IPS-18a (cell line): ENCODE measurements at regions not wholly inside any gene's neighbourhood (a gene's known extent, or its start where the extent isn't known, plus 50 kb on each side); places are given as distances from the start of the nearest gene placed in this dataset.

Experiments
- H3K27ac ChIP-seq: one replicate; pipeline ENCODE4 v1.5.1; 2013; ENCODE audit warnings: low read length
- H3K27me3 ChIP-seq: one replicate; pipeline ENCODE4 v1.6.1; 2013; ENCODE audit warnings: mild to moderate bottlenecking, low read length; ENCODE audit not compliant: control insufficient read depth, insufficient read depth
- H3K36me3 ChIP-seq: one replicate; pipeline ENCODE4 v1.6.1; 2013; ENCODE audit warnings: low read depth, low read length; ENCODE audit not compliant: control insufficient read depth
- H3K4me1 ChIP-seq: one replicate; pipeline ENCODE4 v1.6.1; 2013; ENCODE audit warnings: low read depth, low read length; ENCODE audit not compliant: control insufficient read depth
- H3K4me3 ChIP-seq: one replicate; pipeline ENCODE4 v1.5.1; 2013; ENCODE audit warnings: low read length
- H3K9ac ChIP-seq: one replicate; pipeline ENCODE4 v1.6.1; 2013; ENCODE audit warnings: mild to moderate bottlenecking, low read length, moderate library complexity
- H3K9me3 ChIP-seq: one replicate; pipeline ENCODE4 v1.6.1; 2013; ENCODE audit warnings: low read depth, low read length; ENCODE audit not compliant: control insufficient read depth

DNA sequence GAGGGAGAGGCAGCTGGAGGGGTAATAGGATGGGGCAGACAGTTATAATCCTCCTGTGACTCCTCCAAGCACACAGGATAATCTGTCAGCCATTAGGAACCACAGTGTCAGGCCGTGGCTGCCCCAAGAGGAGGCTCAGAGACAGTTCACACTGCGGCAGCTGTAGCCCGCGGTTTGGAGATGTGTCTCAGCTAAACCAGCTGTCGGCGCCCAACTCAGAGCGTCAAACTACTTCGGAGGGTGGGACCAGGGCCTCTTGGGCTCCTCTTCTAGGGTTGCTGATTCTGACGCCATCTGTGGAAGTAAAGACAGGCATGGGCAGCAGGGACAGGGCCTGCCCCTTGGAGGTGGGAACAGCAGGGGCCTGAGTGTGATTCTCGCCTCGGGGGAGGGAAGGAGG is 309.8 kb downstream of the CDC5L start:
- Histone ChIP-seq H3K36me3 (no peaks in the 10 kb centered on the region), H3K4me1 (peaks cover 5% of the 10 kb centered on the region), H3K27me3 (no peaks in the 10 kb centered on the region), H3K9me3 (no peaks in the 10 kb centered on the region), H3K9ac (no peak overlapping the region), H3K4me3 (no peak overlapping the region), H3K27ac (no peak overlapping the region)

DNA sequence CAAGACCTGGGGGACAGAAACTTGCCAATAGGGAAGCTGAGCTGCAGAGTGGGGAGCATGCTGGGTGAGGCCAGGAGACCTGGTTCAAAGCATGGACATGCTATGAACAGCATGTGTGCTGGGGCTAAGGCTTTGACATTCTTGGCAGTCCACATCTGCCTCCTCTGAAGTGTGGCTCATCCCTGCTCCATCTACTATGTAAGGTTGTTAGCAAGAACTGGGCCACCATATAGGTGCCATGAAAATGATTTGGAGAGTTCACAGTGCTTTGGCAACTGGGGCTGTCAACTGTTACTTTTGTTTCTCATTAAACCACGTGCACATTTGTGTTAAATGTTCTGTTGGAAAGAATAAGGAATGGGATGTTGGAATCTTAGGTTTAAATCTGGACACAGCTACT is 311.1 kb downstream of the CDC5L start:
- Histone ChIP-seq H3K36me3 (no peaks in the 10 kb centered on the region), H3K4me1 (peaks cover 5% of the 10 kb centered on the region)

DNA sequence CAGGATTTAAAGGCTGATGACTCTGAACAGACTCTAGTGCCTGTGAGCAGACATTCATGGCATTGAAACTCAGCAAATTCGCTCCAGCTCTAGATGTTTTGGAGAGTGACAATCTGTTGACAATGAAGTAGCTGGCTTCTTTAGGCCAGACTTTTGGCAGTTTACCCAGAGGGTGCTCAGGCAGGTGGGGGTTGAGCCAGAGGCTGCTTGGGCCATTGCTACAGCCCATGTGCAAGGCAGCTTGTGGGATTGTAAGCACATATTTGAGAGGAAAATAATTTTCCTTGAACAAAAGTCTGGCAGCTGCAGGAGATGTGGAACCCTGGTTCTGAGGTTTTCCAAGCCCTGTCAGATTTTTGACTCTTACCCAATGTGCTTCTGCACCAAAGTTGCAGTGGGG is 311.6 kb downstream of the CDC5L start:
- H3K36me3 ChIP-seq = no peaks in the 10 kb centered on the region
- no peaks in the 10 kb centered on the region for H3K27me3 ChIP-seq
- H3K4me3 ChIP-seq = no peak overlapping the region
- peaks cover 5% of the 10 kb centered on the region for H3K4me1 ChIP-seq
- no peaks in the 10 kb centered on the region for H3K9me3 ChIP-seq
- no peak overlapping the region for H3K9ac ChIP-seq
- no peak overlapping the region for H3K27ac ChIP-seq

More for the DNA sequence above, 311.1 kb downstream of the CDC5L start:
- Histone ChIP-seq H3K9me3 (no peaks in the 10 kb centered on the region), H3K27ac (no peak overlapping the region), H3K4me3 (no peak overlapping the region), H3K9ac (no peak overlapping the region), H3K27me3 (no peaks in the 10 kb centered on the region)

DNA sequence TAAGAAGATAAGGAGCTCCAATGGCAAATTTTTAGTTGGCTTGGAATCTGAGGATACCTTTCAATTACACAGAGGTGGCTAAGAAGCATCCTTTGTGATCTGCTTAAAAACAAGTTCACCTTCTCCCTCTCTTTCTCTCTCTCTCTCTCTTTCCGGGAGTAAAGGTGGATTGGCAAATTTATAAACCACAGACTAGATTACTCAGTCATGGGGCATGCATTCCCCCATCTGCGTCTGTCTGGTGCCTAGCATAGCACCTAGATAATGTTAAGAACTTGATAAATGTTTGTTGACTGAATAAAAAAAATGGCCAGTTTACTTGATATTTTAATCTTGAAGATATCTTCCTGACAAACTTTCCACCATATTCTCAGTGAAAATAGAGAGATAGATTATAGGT is 312.3 kb downstream of the CDC5L start:
- H3K9ac ChIP-seq = no peak overlapping the region
- no peak overlapping the region for H3K4me3 ChIP-seq
- no peaks in the 10 kb centered on the region for H3K9me3 ChIP-seq
- H3K27ac ChIP-seq = no peak overlapping the region
- H3K4me1 ChIP-seq = peaks cover 5% of the 10 kb centered on the region
- H3K36me3 ChIP-seq = no peaks in the 10 kb centered on the region
- no peaks in the 10 kb centered on the region for H3K27me3 ChIP-seq

DNA sequence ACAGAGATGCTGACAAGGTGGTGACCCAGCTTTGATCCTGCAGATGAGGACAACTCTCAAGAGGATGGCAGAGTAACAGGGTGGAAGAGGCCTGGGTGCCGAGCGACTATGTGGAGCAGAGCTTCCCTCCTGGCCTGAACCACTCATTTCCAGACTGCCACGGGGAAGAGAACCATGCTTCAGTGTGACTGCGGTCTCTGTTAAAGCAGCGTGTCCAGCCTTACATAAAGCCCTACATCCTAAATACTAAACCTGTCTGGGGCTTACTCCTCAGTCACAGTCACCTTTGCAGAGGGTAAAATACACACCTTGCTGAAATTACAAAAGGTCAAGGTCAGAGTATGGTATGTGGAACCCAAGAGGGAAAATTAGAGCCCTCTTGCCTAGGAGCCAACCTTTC is 312.9 kb downstream of the CDC5L start:
- no peaks in the 10 kb centered on the region for H3K36me3 ChIP-seq
- H3K27ac ChIP-seq = no peak overlapping the region
- no peak overlapping the region for H3K9ac ChIP-seq
- H3K4me1 ChIP-seq = peaks cover 5% of the 10 kb centered on the region
- H3K4me3 ChIP-seq = no peak overlapping the region
- no peaks in the 10 kb centered on the region for H3K27me3 ChIP-seq
- H3K9me3 ChIP-seq = no peaks in the 10 kb centered on the region

DNA sequence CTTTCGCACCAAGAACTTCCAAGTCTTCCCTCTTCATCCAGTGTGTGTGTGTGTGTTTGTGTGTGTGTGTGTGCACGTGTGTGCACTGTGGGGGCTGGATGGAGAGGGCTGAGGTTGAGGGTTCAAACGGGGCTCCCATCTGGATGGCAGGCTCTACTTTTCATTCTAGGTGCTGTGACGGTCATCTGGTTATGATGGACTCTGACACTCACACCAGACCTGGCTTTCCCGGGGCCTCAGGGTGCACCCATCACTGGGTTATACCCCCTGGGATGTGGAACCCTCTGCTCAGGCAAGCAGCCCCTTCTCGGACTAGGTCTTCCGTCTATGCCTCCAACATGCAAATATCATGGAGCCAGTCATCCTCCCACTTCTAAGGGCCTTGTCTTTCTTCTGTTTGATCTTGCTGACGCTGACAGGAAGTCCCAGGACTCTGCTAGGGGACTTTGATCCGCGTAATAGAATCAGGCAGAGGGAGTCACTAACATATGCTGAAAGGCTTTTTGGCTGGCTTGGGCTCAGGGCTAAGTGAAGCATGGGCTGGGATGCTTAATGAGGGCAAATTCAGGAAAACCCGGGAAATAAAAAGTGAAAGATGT is 313.6 kb downstream of the CDC5L start:
- Histone ChIP-seq H3K9ac (no peak overlapping the region), H3K27ac (no peak overlapping the region), H3K4me3 (no peak overlapping the region), H3K27me3 (no peaks in the 10 kb centered on the region), H3K36me3 (no peaks in the 10 kb centered on the region), H3K4me1 (peaks cover 5% of the 10 kb centered on the region), H3K9me3 (no peaks in the 10 kb centered on the region)

DNA sequence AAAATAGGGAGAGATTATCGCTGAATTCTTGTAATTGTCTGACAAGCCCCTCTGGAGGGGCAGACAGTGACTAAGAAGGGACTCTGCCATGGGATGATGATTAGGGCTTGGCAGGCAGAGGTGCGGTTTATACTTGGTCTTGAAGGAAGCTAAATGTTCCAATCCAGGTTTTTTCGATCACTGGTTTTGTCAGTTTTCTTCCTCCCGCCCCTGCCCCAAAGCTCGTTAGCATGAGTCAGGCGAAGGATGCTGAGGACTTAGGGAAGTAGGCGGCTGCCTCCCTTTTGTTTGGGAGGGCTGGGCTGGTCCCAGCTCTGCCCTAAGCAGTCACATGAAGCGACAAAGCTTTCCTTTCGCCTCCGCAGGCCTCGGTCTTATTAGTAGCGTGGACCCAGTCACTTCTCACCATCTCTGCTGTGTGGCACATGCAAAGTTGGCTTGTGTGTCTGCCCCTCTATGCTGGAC is 314.2 kb downstream of the CDC5L start:
- Histone ChIP-seq H3K9ac (no peak overlapping the region), H3K27me3 (no peaks in the 10 kb centered on the region), H3K27ac (no peak overlapping the region), H3K36me3 (no peaks in the 10 kb centered on the region), H3K4me1 (peaks cover 5% of the 10 kb centered on the region), H3K4me3 (no peak overlapping the region), H3K9me3 (no peaks in the 10 kb centered on the region)

DNA sequence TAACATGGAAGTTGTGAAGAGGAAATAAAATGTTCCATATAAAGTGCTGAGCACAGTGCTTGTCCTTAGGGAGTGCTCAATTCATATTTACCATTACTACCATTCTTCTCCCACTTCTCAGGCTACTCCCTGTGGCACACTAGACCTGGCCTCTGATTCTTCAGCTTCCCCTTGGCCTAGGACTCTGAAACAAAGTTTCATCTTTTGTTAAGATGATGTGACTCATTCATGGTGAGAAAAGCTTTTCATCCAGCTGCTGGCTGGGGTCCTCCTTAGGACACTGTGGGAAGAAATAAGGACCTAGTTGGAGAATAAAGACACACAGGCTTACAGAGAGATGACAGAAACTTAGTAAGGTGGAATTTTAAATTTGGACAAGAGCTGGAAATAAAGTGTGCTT is 314.8 kb downstream of the CDC5L start:
- H3K27ac ChIP-seq = no peak overlapping the region
- H3K36me3 ChIP-seq = no peaks in the 10 kb centered on the region
- H3K9me3 ChIP-seq = no peaks in the 10 kb centered on the region
- H3K4me1 ChIP-seq = peaks cover 5% of the 10 kb centered on the region
- H3K4me3 ChIP-seq = no peak overlapping the region
- no peak overlapping the region for H3K9ac ChIP-seq
- H3K27me3 ChIP-seq = no peaks in the 10 kb centered on the region

DNA sequence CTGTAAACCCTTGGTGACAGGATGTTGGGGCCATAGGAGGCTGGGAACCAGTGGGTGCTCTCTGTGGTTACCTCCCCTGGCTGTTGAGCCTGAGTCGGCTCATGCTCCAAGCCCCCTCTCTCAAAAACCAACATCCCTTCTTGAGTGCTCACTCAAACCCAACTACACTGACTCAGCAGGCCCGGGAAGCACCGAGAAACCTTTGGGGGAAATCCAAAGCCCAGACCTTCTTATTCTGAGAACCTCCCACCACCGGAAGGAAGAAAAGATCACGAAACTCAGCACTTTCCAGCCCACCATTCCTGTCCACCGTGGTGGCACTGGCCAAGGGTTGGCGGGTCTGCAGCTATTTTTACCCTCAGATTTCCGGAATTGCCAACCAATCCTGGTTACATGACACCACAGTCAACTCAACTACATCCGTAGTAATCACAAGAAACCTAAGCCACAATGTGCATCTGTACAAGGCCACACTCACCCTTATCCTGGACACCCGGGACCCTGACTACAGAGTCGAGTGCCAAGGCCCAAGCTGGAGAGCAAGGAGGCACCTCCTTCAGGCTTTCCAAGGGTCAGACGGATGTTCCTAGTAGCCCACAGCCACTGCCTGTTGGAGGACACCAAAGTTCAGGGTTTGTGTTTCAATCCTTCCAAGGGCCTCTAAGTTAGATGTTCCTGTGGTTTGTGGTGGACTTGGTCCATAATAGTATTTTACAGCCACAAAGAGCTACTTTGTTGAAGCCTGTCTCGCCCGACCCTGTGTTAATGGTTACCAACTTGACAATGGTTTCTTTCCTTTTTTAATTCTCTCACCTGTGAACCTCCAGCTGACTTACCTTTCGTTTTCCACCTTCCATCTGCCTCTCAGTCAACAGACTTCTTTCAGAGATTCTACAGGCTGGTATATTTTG is 317.0 kb downstream of the CDC5L start:
- Histone ChIP-seq H3K4me3 (no peak overlapping the region), H3K27ac (no peak overlapping the region), H3K27me3 (no peaks in the 10 kb centered on the region), H3K4me1 (peaks cover 5% of the 10 kb centered on the region), H3K36me3 (no peaks in the 10 kb centered on the region), H3K9ac (no peak overlapping the region), H3K9me3 (no peaks in the 10 kb centered on the region)

DNA sequence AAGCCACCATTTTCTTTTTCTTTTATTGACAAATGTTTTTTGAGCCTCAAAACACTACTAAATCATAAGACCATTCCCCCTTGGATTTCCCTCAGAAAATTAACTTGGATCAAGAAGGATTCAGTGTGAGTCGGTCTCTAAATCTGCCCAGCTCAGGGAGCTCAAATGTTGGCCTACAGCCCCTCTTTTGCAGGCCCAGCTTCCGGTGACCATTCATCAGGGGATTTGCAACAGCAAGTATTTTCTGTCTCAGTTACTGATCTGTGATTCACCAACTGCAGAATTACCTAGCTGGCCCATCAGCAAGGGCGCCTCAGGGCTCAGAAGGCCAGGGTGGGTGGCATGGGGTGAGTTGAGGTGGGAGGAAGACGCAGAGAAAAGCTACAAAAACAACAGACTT is 318.1 kb downstream of the CDC5L start:
- H3K9me3 ChIP-seq = no peaks in the 10 kb centered on the region
- H3K9ac ChIP-seq = no peak overlapping the region
- H3K27me3 ChIP-seq = no peaks in the 10 kb centered on the region
- H3K4me1 ChIP-seq = peaks cover 5% of the 10 kb centered on the region
- no peak overlapping the region for H3K4me3 ChIP-seq
- no peak overlapping the region for H3K27ac ChIP-seq
- no peaks in the 10 kb centered on the region for H3K36me3 ChIP-seq

DNA sequence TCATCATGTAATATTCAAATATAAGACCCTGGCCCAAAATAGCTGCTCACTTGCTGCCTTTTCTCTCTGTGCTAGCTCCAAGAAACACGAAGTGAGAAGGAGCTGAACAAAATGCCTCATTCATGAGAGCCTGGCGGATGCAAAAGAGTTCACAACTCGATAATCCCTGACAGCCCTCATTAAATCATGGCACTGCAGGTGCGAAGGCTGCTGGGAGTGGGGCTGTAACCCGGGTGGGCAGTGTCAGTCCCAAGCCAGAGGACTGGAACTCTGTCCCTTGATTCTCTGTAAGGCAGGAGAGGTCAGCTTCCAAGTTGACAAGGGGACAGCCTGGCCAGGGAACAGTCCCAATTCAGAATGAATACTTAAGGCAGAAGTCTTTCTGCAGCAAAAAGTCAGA is 318.5 kb downstream of the CDC5L start:
- no peaks in the 10 kb centered on the region for H3K27me3 ChIP-seq

DNA sequence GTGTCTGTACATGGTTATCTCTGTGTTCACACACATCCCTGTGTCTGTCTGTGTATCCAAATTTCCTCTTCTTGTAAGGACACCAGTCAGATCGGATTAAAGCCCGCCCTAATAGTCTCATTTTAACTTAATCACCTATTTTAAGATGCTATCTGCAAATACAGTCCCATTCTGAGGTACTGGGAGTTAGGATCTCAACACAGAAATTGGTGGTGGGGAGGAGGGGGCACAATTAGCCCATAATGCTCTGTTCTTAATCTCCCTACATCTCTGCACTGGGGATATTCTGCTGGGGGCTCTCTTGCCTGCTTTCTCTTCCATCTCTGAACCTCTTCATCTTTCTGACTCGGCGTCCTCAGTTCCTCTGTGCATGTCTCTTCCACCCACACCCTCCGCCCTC is 320.7 kb downstream of the CDC5L start:
- Histone ChIP-seq H3K27me3 (no peaks in the 10 kb centered on the region), H3K27ac (no peak overlapping the region), H3K4me3 (no peak overlapping the region), H3K9ac (no peak overlapping the region), H3K4me1 (no peaks in the 10 kb centered on the region), H3K36me3 (no peaks in the 10 kb centered on the region), H3K9me3 (no peaks in the 10 kb centered on the region)

More for the DNA sequence above, 318.5 kb downstream of the CDC5L start:
- Histone ChIP-seq H3K4me1 (peaks cover 5% of the 10 kb centered on the region), H3K36me3 (no peaks in the 10 kb centered on the region), H3K4me3 (no peak overlapping the region), H3K9me3 (no peaks in the 10 kb centered on the region), H3K27ac (no peak overlapping the region), H3K9ac (no peak overlapping the region)
